H1 (cell line): ENCODE measurements at regions not wholly inside any gene's neighbourhood (a gene's known extent, or its start where the extent isn't known, plus 50 kb on each side); places are given as distances from the start of the nearest gene placed in this dataset.

ENCODE experiments used
- EZH2 ChIP-seq: fragments of 200-600 bp; sonication (generic); IDR thresholded peaks from 2 replicates; pipeline ENCODE4 v1.7.1; 2012; ENCODE audit warnings: low read depth, mild to moderate bottlenecking, moderate library complexity, low read length, inconsistent platforms; ENCODE audit not compliant: severe bottlenecking
- TF ChIP-seq, protein P1 (sequence below), 3 experiments: IDR thresholded peaks; 1 replicate in 2 of 3; 2 replicates in 1 of 3; pipeline versions ENCODE4 v1.5.1 to v1.6.1; 2011; ENCODE audit warnings: low read length in 3 of 3, mild to moderate bottlenecking in 3 of 3, inconsistent platforms in 2 of 3, low read depth in 1 of 3, moderate library complexity in 1 of 3; ENCODE audit not compliant: insufficient read depth in 1 of 3; ENCODE audit errors: control extremely low read depth in 1 of 3

DNA sequence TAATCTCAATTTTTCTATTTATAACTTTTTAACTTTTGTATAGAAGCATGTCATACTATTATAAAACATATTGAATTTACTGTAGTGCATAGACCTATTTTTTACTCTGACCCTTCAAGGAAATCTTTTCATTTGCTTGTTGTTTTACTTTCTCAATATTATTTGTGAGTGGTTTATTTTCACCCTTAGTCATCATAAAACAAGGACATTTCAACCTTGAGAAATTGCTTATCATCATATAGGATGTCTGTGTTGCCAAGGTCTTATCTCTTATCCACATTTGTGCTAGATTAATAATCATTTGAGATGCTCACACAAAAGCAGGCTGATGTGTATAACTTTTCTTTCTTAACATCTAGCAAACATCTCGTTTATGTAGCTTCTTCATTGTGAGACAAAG is 408.6 kb upstream of the PABPC4L start:
- no peak for TF ChIP-seq EZH2
- TF ChIP-seq, protein P1, sequence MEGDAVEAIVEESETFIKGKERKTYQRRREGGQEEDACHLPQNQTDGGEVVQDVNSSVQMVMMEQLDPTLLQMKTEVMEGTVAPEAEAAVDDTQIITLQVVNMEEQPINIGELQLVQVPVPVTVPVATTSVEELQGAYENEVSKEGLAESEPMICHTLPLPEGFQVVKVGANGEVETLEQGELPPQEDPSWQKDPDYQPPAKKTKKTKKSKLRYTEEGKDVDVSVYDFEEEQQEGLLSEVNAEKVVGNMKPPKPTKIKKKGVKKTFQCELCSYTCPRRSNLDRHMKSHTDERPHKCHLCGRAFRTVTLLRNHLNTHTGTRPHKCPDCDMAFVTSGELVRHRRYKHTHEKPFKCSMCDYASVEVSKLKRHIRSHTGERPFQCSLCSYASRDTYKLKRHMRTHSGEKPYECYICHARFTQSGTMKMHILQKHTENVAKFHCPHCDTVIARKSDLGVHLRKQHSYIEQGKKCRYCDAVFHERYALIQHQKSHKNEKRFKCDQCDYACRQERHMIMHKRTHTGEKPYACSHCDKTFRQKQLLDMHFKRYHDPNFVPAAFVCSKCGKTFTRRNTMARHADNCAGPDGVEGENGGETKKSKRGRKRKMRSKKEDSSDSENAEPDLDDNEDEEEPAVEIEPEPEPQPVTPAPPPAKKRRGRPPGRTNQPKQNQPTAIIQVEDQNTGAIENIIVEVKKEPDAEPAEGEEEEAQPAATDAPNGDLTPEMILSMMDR (IDR thresholded peaks at IDR 0.05; ENCODE audit: control extremely low read depth in 1 of 3, insufficient read depth in 1 of 3, low read depth in 1 of 3, low read length in 3 of 3), result no peak
